ENCODE measurements at regions not wholly inside any gene's neighbourhood (a gene's known extent, or its start where the extent isn't known, plus 50 kb on each side); places are given as distances from the start of the nearest gene placed in this dataset.

DNA sequence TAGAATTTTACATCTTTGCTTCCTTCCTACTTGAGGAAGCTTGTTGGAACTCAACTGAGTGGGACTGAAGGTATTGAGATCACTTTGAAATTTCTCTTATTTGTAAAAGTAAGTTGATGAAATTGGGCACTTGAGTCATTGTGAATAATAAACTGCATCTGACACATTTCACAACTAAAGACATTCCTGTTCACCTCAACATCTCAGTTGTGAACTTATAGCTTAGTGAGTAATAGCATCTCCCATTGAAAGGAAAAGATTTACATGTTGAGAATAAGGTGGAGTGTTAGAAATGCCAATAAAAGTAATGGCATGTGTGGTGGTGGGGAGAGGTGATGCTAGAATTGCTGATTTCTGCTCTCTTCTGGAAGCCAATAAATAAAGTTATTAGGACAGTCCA is 145.0 kb downstream of the SLC24A2 start:
- TF ChIP-seq, protein P1, sequence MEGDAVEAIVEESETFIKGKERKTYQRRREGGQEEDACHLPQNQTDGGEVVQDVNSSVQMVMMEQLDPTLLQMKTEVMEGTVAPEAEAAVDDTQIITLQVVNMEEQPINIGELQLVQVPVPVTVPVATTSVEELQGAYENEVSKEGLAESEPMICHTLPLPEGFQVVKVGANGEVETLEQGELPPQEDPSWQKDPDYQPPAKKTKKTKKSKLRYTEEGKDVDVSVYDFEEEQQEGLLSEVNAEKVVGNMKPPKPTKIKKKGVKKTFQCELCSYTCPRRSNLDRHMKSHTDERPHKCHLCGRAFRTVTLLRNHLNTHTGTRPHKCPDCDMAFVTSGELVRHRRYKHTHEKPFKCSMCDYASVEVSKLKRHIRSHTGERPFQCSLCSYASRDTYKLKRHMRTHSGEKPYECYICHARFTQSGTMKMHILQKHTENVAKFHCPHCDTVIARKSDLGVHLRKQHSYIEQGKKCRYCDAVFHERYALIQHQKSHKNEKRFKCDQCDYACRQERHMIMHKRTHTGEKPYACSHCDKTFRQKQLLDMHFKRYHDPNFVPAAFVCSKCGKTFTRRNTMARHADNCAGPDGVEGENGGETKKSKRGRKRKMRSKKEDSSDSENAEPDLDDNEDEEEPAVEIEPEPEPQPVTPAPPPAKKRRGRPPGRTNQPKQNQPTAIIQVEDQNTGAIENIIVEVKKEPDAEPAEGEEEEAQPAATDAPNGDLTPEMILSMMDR (conservative IDR thresholded peaks at IDR 0.05; ENCODE audit: low read length) = no peak
- no peak for TF ChIP-seq EZH2phosphoT487 (IDR thresholded peaks at IDR 0.05; ENCODE audit: borderline replicate concordance, low read depth, low read length)

All from OCI-LY7 (cell line).